Suprapubic skin (tissue), 4 donors: ENCODE measurements at regions not wholly inside any gene's neighbourhood (a gene's known extent, or its start where the extent isn't known, plus 50 kb on each side); places are given as distances from the start of the nearest gene placed in this dataset.
"Not testable (repeated sequence)": the region's sequence is repeated elsewhere in the genome, so short reads cannot be mapped to it uniquely, and the experiment has no call there.

Source experiments
- CTCF ChIP-seq, 2 donors: fragments of 200-600 bp in 1 of 2; fragments of 450-650 bp in 1 of 2; sonication (generic) in 1 of 2; IDR thresholded peaks; one replicate each; pipeline ENCODE4 v1.5.1; 2016 to 2019; ENCODE audit warnings: antibody characterized with exemption in 2 of 2, mild to moderate bottlenecking in 1 of 2, moderate library complexity in 1 of 2
- EP300 ChIP-seq: sonication (generic); formaldehyde crosslinking; IDR thresholded peaks from one replicate; pipeline ENCODE4 v1.6.1; 2017; ENCODE audit warnings: antibody characterized with exemption
- POLR2A ChIP-seq, 2 donors: fragments of 450-650 bp; IDR thresholded peaks; one replicate each; pipeline ENCODE4 v1.6.1; 2017; ENCODE audit warnings: antibody characterized with exemption in 2 of 2, mild to moderate bottlenecking in 2 of 2, moderate library complexity in 2 of 2
- POLR2AphosphoS5 ChIP-seq, 3 donors: sonication (generic); formaldehyde crosslinking; IDR thresholded peaks; one replicate each; pipeline ENCODE4 v1.6.1; 2017; ENCODE audit warnings: antibody characterized with exemption in 3 of 3

- TF ChIP-seq POLR2A (IDR thresholded peaks at IDR 0.05); CTCF (IDR thresholded peaks at IDR 0.05); EP300; POLR2AphosphoS5 (IDR thresholded peaks at IDR 0.05): not testable (repeated sequence)
Measured at GRCh38 chr13:52211416-52211776, 52.0 kb upstream of the NEK3 start.
